ENCODE measurements at regions not wholly inside any gene's neighbourhood (a gene's known extent, or its start where the extent isn't known, plus 50 kb on each side); places are given as distances from the start of the nearest gene placed in this dataset.

GRCh38 chr5:124060011-124060410 is 548.0 kb downstream of the CSNK1G3 start:
- TF ChIP-seq GATA3 (IDR thresholded peaks at IDR 0.05; ENCODE audit: low read depth, low read length) (no peak), GATA2 (IDR thresholded peaks at IDR 0.05; ENCODE audit: low read depth, low read length) (no peak)

Data from SH-SY5Y (cell line).